ENCODE measurements at regions not wholly inside any gene's neighbourhood (a gene's known extent, or its start where the extent isn't known, plus 50 kb on each side); places are given as distances from the start of the nearest gene placed in this dataset.

- in situ Hi-C loops (cut with MboI; ENCODE audit: low sequenced_read_pairs), result no loop called here
Observed at GRCh38 chr20:50257860-50258259, 67.2 kb downstream of the CEBPB start.

GRCh38 chr20:50258790-50259483 is 68.3 kb downstream of the CEBPB start:
- in situ Hi-C loops (cut with MboI; ENCODE audit: low sequenced_read_pairs), result no loop called here

- in situ Hi-C loops (cut with MboI; ENCODE audit: low sequenced_read_pairs), result no loop called here
Observed at GRCh38 chr20:50259705-50260478, 69.3 kb downstream of the CEBPB start.

- in situ Hi-C loops (cut with MboI; ENCODE audit: low sequenced_read_pairs), result no loop called here
Observed at GRCh38 chr20:50260479-50261221, 70.0 kb downstream of the CEBPB start.

GRCh38 chr20:50261471-50262212 is 71.0 kb downstream of the CEBPB start:
- in situ Hi-C loops (cut with MboI; ENCODE audit: low sequenced_read_pairs), result no loop called here

- in situ Hi-C loops (cut with MboI; ENCODE audit: low sequenced_read_pairs), result no loop called here
Observed at GRCh38 chr20:50263831-50264230, 73.2 kb downstream of the CEBPB start.

- in situ Hi-C loops (cut with MboI; ENCODE audit: low sequenced_read_pairs), result no loop called here
Observed at GRCh38 chr20:50264534-50265145, 74.0 kb downstream of the CEBPB start.

- in situ Hi-C loops (cut with MboI; ENCODE audit: low sequenced_read_pairs), result no loop called here
Observed at GRCh38 chr20:50265245-50265946, 74.8 kb downstream of the CEBPB start.

- in situ Hi-C loops (cut with MboI; ENCODE audit: low sequenced_read_pairs), result no loop called here
Observed at GRCh38 chr20:50266293-50267040, 75.8 kb downstream of the CEBPB start.

GRCh38 chr20:50267041-50267865 is 76.6 kb downstream of the CEBPB start:
- in situ Hi-C loops (cut with MboI; ENCODE audit: low sequenced_read_pairs), result no loop called here

GRCh38 chr20:50267866-50268219 is 77.2 kb downstream of the CEBPB start:
- in situ Hi-C loops (cut with MboI; ENCODE audit: low sequenced_read_pairs), result no loop called here

- in situ Hi-C loops (cut with MboI; ENCODE audit: low sequenced_read_pairs), result no loop called here
Observed at GRCh38 chr20:50269091-50270033, 78.7 kb downstream of the CEBPB start.

GRCh38 chr20:50270034-50270395 is 79.4 kb downstream of the CEBPB start:
- in situ Hi-C loops (cut with MboI; ENCODE audit: low sequenced_read_pairs), result no loop called here

- in situ Hi-C loops (cut with MboI; ENCODE audit: low sequenced_read_pairs), result no loop called here
Observed at GRCh38 chr20:50270569-50270968, 79.9 kb downstream of the CEBPB start.

- in situ Hi-C loops (cut with MboI; ENCODE audit: low sequenced_read_pairs), result no loop called here
Observed at GRCh38 chr20:50271176-50271575, 80.5 kb downstream of the CEBPB start.

- in situ Hi-C loops (cut with MboI; ENCODE audit: low sequenced_read_pairs), result no loop called here
Observed at GRCh38 chr20:50271612-50272011, 81.0 kb downstream of the CEBPB start.

GRCh38 chr20:50272030-50272723 is 81.5 kb downstream of the CEBPB start:
- in situ Hi-C loops (cut with MboI; ENCODE audit: low sequenced_read_pairs), result no loop called here
